BJ (cell line): ENCODE measurements at regions not wholly inside any gene's neighbourhood (a gene's known extent, or its start where the extent isn't known, plus 50 kb on each side); places are given as distances from the start of the nearest gene placed in this dataset.
A peak's percentile ranks its signal among the peaks of the same experiment; 100 is the strongest.

Experiments
- CTCF ChIA-PET: fragments of 350-600 bp; formaldehyde crosslinking; extraction: SDS; loops from one replicate; lab custom pipeline; 2021; ENCODE audit warnings: antibody characterized with exemption, inconsistent platforms; lab: Yijun Ruan, JAX
- POLR2A ChIA-PET: fragments of 300-600 bp; sonication (Branson Sonifier 250); formaldehyde crosslinking; extraction: SDS; loops from one replicate; lab custom pipeline; 2021; ENCODE audit warnings: antibody characterized with exemption; lab: Charles Lee
- DNase-seq: peaks from one replicate; pipeline ENCODE4 v3.0.0-alpha.2; 2011; ENCODE audit warnings: low read depth
- H3K27me3 ChIP-seq: 2 replicates; pipeline ENCODE4 v1.6.0; 2011; ENCODE audit warnings: low read length; ENCODE audit not compliant: control insufficient read depth, insufficient read depth
- H3K36me3 ChIP-seq: 2 replicates; pipeline ENCODE4 v1.5.1; 2011; ENCODE audit warnings: low read length; ENCODE audit not compliant: control insufficient read depth, insufficient read depth
- H3K4me3 ChIP-seq: 2 replicates; pipeline ENCODE4 v1.5.1; 2011; ENCODE audit warnings: low read depth, mild to moderate bottlenecking, control low read depth, low read length
- TF ChIP-seq, protein P1 (sequence below): IDR thresholded peaks from 2 replicates; pipeline ENCODE4 v1.5.1; 2011; ENCODE audit warnings: low read depth, mild to moderate bottlenecking, control low read depth, inconsistent platforms, low read length, moderate library complexity; ENCODE audit not compliant: insufficient read depth

- POLR2A ChIA-PET, result no interaction called here
- Histone ChIP-seq H3K36me3 (no peaks in the 10 kb centered on the region), H3K27me3 (no peaks in the 10 kb centered on the region), H3K4me3 (no peak overlapping the region)
- CTCF ChIA-PET, result no interaction called here
- TF ChIP-seq, protein P1, sequence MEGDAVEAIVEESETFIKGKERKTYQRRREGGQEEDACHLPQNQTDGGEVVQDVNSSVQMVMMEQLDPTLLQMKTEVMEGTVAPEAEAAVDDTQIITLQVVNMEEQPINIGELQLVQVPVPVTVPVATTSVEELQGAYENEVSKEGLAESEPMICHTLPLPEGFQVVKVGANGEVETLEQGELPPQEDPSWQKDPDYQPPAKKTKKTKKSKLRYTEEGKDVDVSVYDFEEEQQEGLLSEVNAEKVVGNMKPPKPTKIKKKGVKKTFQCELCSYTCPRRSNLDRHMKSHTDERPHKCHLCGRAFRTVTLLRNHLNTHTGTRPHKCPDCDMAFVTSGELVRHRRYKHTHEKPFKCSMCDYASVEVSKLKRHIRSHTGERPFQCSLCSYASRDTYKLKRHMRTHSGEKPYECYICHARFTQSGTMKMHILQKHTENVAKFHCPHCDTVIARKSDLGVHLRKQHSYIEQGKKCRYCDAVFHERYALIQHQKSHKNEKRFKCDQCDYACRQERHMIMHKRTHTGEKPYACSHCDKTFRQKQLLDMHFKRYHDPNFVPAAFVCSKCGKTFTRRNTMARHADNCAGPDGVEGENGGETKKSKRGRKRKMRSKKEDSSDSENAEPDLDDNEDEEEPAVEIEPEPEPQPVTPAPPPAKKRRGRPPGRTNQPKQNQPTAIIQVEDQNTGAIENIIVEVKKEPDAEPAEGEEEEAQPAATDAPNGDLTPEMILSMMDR, result no peak
- no peak for DNase-seq
These were observed 491.3 kb downstream of the BUD13 start for GRCh38 chr11:116281173-116282160.

DNA sequence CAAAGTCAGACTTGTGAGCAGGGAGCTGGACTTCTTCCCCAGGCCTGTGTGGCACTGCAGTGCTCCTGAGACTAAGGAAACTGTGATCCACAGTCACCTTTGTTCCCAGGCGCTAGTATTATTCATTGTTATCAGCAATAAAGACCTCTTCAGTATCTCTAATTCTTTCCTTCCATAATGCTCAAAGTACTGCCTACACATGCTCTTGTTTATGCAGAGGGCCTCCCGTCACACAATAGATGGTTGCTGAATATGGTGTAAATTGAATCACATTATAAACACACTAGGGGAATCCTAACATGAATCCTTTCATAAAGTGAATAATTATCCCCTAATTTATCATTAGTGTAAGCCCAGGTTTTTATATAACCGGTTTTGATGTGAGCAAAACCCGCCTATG lies 493.3 kb downstream of the BUD13 start:
- Histone ChIP-seq H3K36me3 (no peaks in the 10 kb centered on the region), H3K4me3 (no peak overlapping the region), H3K27me3 (no peaks in the 10 kb centered on the region)
- ChIA-PET POLR2A (no interaction called here), CTCF (no interaction called here)
- DNase-seq, result no peak
- TF ChIP-seq, protein P1, result no peak

DNA sequence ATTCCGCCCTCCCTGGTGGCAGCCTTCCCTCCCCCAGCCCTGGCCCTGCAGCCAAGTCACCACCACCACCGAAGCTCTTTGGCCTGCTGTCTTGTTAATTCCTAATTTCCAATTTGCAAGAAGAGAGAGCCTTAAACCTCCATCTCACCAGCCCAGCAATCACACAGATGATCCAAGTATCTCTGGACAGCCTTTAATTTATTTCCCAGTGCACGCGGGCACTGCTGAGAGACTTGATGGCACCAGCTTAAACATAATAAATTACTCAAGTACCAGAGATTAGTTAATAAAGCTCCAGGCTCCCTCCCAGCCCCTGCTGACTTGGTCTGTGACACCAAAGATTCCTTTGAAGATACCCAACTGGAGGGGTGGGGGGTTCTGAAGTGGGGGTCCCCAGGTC lies 494.7 kb downstream of the BUD13 start:
- TF ChIP-seq, protein P1, result no peak
- ChIA-PET CTCF (no interaction called here), POLR2A (no interaction called here)
- H3K4me3 ChIP-seq, result no peak overlapping the region
- no peaks in the 10 kb centered on the region for H3K27me3 ChIP-seq
- DNase-seq, result no peak
- no peaks in the 10 kb centered on the region for H3K36me3 ChIP-seq

- TF ChIP-seq, protein P1, result peak; percentile 76
- Histone ChIP-seq H3K36me3 (no peaks in the 10 kb centered on the region), H3K4me3 (no peak overlapping the region), H3K27me3 (no peaks in the 10 kb centered on the region)
- ChIA-PET CTCF (interaction anchor here (0.9 kb wide), 1 partner anchor 15 kb away, joined by 3 read pairs; no protein-coding TSS in a partner anchor), POLR2A (no interaction called here)
- no peak for DNase-seq
These were observed 496.4 kb downstream of the BUD13 start for GRCh38 chr11:116276051-116277044.

DNA sequence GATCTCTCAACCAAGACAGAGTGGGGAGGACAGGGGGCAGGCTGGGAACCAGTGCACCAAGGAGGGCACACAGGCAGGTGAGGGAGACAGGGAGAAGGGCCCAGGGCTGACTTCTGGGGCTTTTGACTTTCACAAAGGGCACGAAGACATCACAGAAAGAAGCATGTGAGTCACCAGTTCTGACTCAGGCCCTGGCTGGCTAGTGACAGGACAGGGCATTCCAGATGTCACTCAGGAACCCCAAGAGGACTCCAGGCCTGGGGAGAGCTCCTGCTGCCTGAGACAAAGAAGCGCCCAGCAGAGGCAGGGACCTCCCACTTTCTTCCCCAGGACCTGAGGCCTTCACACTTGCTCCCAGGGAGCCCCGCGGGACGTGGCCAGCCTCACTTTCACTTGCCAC lies 497.2 kb downstream of the BUD13 start:
- H3K36me3 ChIP-seq, result no peaks in the 10 kb centered on the region
- H3K4me3 ChIP-seq, result no peak overlapping the region
- no peak for DNase-seq
- POLR2A ChIA-PET, result no interaction called here
- no peaks in the 10 kb centered on the region for H3K27me3 ChIP-seq
- TF ChIP-seq, protein P1, result no peak
- CTCF ChIA-PET, result no interaction called here
